HepG2 (cell line): ENCODE measurements at regions not wholly inside any gene's neighbourhood (a gene's known extent, or its start where the extent isn't known, plus 50 kb on each side); places are given as distances from the start of the nearest gene placed in this dataset.

ENCODE experiments used
- ATAD3A ChIP-seq: sonication (generic); formaldehyde crosslinking; IDR thresholded peaks from 2 replicates; pipeline ENCODE4 v1.4.0; 2020; ENCODE audit warnings: missing genetic modification reagents
- CBFB ChIP-seq: sonication (generic); formaldehyde crosslinking; IDR thresholded peaks from 2 replicates; pipeline ENCODE4 v1.4.0; 2020; ENCODE audit warnings: missing genetic modification reagents
- CENPX ChIP-seq: sonication (generic); formaldehyde crosslinking; IDR thresholded peaks from 2 replicates; pipeline ENCODE4 v1.9.0; 2021; ENCODE audit warnings: mild to moderate bottlenecking, missing genetic modification reagents, moderate library complexity
- CTCF ChIP-seq: sonication (generic); formaldehyde crosslinking; IDR thresholded peaks from 2 replicates; pipeline ENCODE4 v1.5.0; 2020; ENCODE audit warnings: mild to moderate bottlenecking, missing genetic modification reagents, moderate library complexity
- FOXP4 ChIP-seq: sonication (generic); formaldehyde crosslinking; IDR thresholded peaks from 2 replicates; pipeline ENCODE4 v1.4.0; 2020; ENCODE audit warnings: missing genetic modification reagents
- GPBP1L1 ChIP-seq: sonication (generic); formaldehyde crosslinking; IDR thresholded peaks from 2 replicates; pipeline ENCODE4 v1.5.0; 2020; ENCODE audit warnings: mild to moderate bottlenecking, missing genetic modification reagents
- HOXA9 ChIP-seq: sonication (generic); formaldehyde crosslinking; IDR thresholded peaks from 2 replicates; pipeline ENCODE4 v1.8.1; 2022; ENCODE audit warnings: missing genetic modification reagents, mild to moderate bottlenecking, moderate library complexity, borderline replicate concordance
- MAFF ChIP-seq: IDR thresholded peaks from 2 replicates; pipeline ENCODE4 v1.6.1; 2011; ENCODE audit warnings: low read depth, low read length, improper control_type of control experiment
- NR2F6 ChIP-seq, 2 experiments: IDR thresholded peaks; 2 replicates each; pipeline ENCODE4 v1.6.1; 2016; ENCODE audit warnings: antibody characterized with exemption in 1 of 2, mild to moderate bottlenecking in 1 of 2
- STAG1 ChIP-seq: sonication (generic); formaldehyde crosslinking; IDR thresholded peaks from 2 replicates; pipeline ENCODE4 v1.4.0; 2020; ENCODE audit warnings: missing genetic modification reagents
- STAT6 ChIP-seq: sonication (generic); formaldehyde crosslinking; IDR thresholded peaks from 2 replicates; pipeline ENCODE4 v1.4.0; 2020; ENCODE audit warnings: missing genetic modification reagents, mild to moderate bottlenecking, borderline replicate concordance
- ZGPAT ChIP-seq: IDR thresholded peaks from 2 replicates; pipeline ENCODE4 v1.6.1; 2016; ENCODE audit warnings: mild to moderate bottlenecking
- ZMYM3 ChIP-seq: sonication (generic); formaldehyde crosslinking; IDR thresholded peaks from 2 replicates; pipeline ENCODE4 v1.5.1; 2020; ENCODE audit warnings: mild to moderate bottlenecking, missing genetic modification reagents
- ZNF256 ChIP-seq: sonication (generic); formaldehyde crosslinking; conservative IDR thresholded peaks from 2 replicates; pipeline ENCODE4 v1.4.0; 2020; ENCODE audit warnings: missing genetic modification reagents
- TF ChIP-seq, protein P1 (sequence below), 2 experiments: fragments of 450-650 bp in 1 of 2; sonication (generic) in 1 of 2; formaldehyde crosslinking; IDR thresholded peaks; 2 replicates each; pipeline versions ENCODE4 v1.5.0 to v1.8.0; 2020 to 2022; ENCODE audit warnings: mild to moderate bottlenecking in 1 of 2, missing genetic modification reagents in 1 of 2

GRCh38 chr2:242085941-242086621, 216.6 kb downstream of the RTP5 start (continued):
- TF ChIP-seq NR2F6 (IDR thresholded peaks at IDR 0.05) = peak; percentile 42
- 0 out of 2 replicates have a peak, but pooled peaks have one; percentile 6 for TF ChIP-seq NR2F6 (CRISPR knock-in tag; IDR thresholded peaks at IDR 0.05)
- TF ChIP-seq HOXA9 = no peak
- TF ChIP-seq CENPX (CRISPR knock-in tag) = no peak
- no peak for TF ChIP-seq ATAD3A (CRISPR knock-in tag)
- TF ChIP-seq ZNF256 (CRISPR knock-in tag) = no peak
- TF ChIP-seq, protein P1, sequence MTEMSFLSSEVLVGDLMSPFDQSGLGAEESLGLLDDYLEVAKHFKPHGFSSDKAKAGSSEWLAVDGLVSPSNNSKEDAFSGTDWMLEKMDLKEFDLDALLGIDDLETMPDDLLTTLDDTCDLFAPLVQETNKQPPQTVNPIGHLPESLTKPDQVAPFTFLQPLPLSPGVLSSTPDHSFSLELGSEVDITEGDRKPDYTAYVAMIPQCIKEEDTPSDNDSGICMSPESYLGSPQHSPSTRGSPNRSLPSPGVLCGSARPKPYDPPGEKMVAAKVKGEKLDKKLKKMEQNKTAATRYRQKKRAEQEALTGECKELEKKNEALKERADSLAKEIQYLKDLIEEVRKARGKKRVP (CRISPR knock-in tag; IDR thresholded peaks at IDR 0.05) = no peak
- 0 out of 2 replicates have a peak, but pooled peaks have one; percentile 18 for TF ChIP-seq CBFB (CRISPR knock-in tag)
- peak; percentile 76 for TF ChIP-seq MAFF
- 0 out of 2 replicates have a peak, but pooled peaks have one; percentile 30 for TF ChIP-seq STAT6 (CRISPR knock-in tag)
- peak; percentile 45; the same call in 1 of the 2 replicates for TF ChIP-seq CTCF (CRISPR knock-in tag)
- TF ChIP-seq FOXP4 = peak; percentile 60
- peak; percentile 16; the same call in 1 of the 2 replicates for TF ChIP-seq STAG1 (CRISPR knock-in tag)
- 0 out of 2 replicates have a peak, but pooled peaks have one; percentile 15 for TF ChIP-seq ZMYM3 (CRISPR knock-in tag)
- peak; percentile 48 for TF ChIP-seq ZGPAT
- TF ChIP-seq GPBP1L1 = no peak
